ENCODE measurements at regions not wholly inside any gene's neighbourhood (a gene's known extent, or its start where the extent isn't known, plus 50 kb on each side); places are given as distances from the start of the nearest gene placed in this dataset.

DNA sequence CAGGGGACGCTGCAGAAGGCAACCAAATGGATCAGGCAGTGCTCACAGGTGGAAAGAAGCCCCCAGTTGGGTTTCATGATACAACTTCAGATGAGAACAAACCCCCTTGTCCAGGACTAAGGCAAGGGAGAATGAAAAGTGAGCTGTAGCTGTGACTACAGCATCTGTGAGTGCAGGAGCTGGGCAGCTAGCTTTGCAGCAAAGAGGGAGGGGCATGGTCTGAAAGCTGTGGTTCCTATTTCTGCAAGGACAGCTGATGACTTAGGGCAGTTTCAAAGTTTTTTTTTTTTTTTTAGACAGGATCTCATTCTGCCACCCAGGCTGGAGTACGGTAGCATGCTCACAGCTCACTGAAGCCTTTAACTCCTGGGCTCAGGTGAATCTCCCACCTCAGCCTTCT, 1317.4 kb upstream of the DIAPH2 start:
- BruUV-seq (replicated peaks): no TSS peak
- POLR2A ChIA-PET: no interaction called here

DNA sequence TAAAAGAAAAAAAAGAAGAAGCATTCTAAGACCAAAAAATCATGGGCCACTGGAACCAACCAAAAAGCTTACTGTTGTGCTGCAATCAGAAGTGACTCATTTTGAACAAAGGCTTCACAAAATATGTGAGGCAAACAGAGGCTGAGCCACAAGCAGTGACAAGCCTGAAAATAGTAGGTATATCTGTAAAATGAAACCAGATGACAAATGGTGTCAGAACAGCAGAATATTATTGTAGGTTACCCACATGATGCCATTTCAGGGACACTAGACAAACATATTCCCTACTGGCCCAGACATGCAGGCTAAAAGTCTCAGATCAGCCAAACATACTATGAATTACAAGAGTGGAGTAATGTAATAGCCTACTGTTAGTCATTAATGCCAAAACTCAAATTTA, 1301.8 kb upstream of the DIAPH2 start:
- H3K9me3 ChIP-seq (ENCODE audit: low read length): no peaks in the 10 kb centered on the region
- H3K9ac ChIP-seq (ENCODE audit: insufficient read depth, low read depth, low read length): no peak overlapping the region
- H3K4me2 ChIP-seq (ENCODE audit: low read depth, low read length): no peak overlapping the region
- TF ChIP-seq ZNF678 (CRISPR knock-in tag; IDR thresholded peaks at IDR 0.05) (no peak), CBX5 (CRISPR knock-in tag; IDR thresholded peaks at IDR 0.05; ENCODE audit: borderline replicate concordance) (no peak), NR1H2 (CRISPR knock-in tag; IDR thresholded peaks at IDR 0.05; ENCODE audit: borderline replicate concordance, low read depth) (no peak), SMAD9 (CRISPR knock-in tag; IDR thresholded peaks at IDR 0.05) (no peak)
- TF ChIP-seq, protein P1, sequence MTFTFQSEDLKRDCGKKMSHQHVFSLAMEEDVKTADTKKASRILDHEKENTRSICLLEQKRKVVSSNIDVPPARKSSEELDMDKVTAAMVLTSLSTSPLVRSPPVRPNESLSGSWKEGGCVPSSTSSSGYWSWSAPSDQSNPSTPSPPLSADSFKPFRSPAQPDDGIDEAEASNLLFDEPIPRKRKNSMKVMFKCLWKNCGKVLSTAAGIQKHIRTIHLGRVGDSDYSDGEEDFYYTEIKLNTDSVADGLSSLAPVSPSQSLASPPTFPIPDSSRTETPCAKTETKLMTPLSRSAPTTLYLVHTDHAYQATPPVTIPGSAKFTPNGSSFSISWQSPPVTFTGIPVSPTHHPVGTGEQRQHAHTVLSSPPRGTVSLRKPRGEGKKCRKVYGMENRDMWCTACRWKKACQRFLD (CRISPR knock-in tag; IDR thresholded peaks at IDR 0.05; ENCODE audit: borderline replicate concordance): no peak
- POLR2A ChIA-PET: no interaction called here
- H3K79me2 ChIP-seq (ENCODE audit: insufficient read depth, low read length): no peaks in the 10 kb centered on the region
- H3K27ac ChIP-seq (ENCODE audit: extremely low read length, insufficient read depth, low read length): no peak overlapping the region
- FAIRE-seq (no peak), ATAC-seq (no peak), DNase-seq (ENCODE audit: low spot score) (no peak)
- no peaks in the 10 kb centered on the region for H4K20me1 ChIP-seq (ENCODE audit: insufficient read depth, low read length)
- CTCF ChIA-PET (ENCODE audit: low intra/inter-chr PET ratio, low total read pairs): no interaction called here
- no TSS peak for BruUV-seq (replicated peaks)
- no peak overlapping the region for H2AFZ ChIP-seq (ENCODE audit: low read length)
- no peaks in the 10 kb centered on the region for H3K36me3 ChIP-seq (replicated peaks in 1 of 2; ENCODE audit: control insufficient read depth in 1 of 2, insufficient read depth in 2 of 2, low read length in 2 of 2)
- no peaks in the 10 kb centered on the region for H3K27me3 ChIP-seq (ENCODE audit: control insufficient read depth in 1 of 2, insufficient read depth in 2 of 2, low read length in 2 of 2)
- H3K4me1 ChIP-seq (ENCODE audit: insufficient read depth, low read length): no peaks in the 10 kb centered on the region
- no peak overlapping the region for H3K4me3 ChIP-seq (replicated peaks in 1 of 3; ENCODE audit: insufficient read depth in 1 of 3, low read depth in 2 of 3, low read length in 3 of 3)
- in situ Hi-C loops (cut with HindIII; ENCODE audit: extremely low pct_ligation_motif_present, low pct_unique_long_range_greater_than_20kb): no loop called here
- intact Hi-C loops (cut with micrococcal nuclease; ENCODE audit: unreplicated experiment): no loop called here

More for the DNA sequence above, 1317.4 kb upstream of the DIAPH2 start:
- Histone ChIP-seq H3K4me3 (replicated peaks in 1 of 3; ENCODE audit: insufficient read depth in 1 of 3, low read depth in 2 of 3, low read length in 3 of 3) (no peak overlapping the region), H3K36me3 (replicated peaks in 1 of 2; ENCODE audit: control insufficient read depth in 1 of 2, insufficient read depth in 2 of 2, low read length in 2 of 2) (no peaks in the 10 kb centered on the region), H3K9me3 (ENCODE audit: low read length) (no peaks in the 10 kb centered on the region), H2AFZ (ENCODE audit: low read length) (no peak overlapping the region), H3K79me2 (ENCODE audit: insufficient read depth, low read length) (no peaks in the 10 kb centered on the region), H3K4me2 (ENCODE audit: low read depth, low read length) (no peak overlapping the region), H3K27me3 (ENCODE audit: control insufficient read depth in 1 of 2, insufficient read depth in 2 of 2, low read length in 2 of 2) (no peaks in the 10 kb centered on the region), H3K9ac (ENCODE audit: insufficient read depth, low read depth, low read length) (no peak overlapping the region), H3K27ac (ENCODE audit: extremely low read length, insufficient read depth, low read length) (no peak overlapping the region), H3K4me1 (ENCODE audit: insufficient read depth, low read length) (no peaks in the 10 kb centered on the region), H4K20me1 (ENCODE audit: insufficient read depth, low read length) (no peaks in the 10 kb centered on the region)
- 25% methylated on average over 1 of the region's 2 CpGs for WGBS (ENCODE audit: low lambda C conversion rate)
- CTCF ChIA-PET (ENCODE audit: low intra/inter-chr PET ratio, low total read pairs): no interaction called here
- in situ Hi-C loops (cut with HindIII; ENCODE audit: extremely low pct_ligation_motif_present, low pct_unique_long_range_greater_than_20kb) (no loop called here), intact Hi-C loops (cut with micrococcal nuclease; ENCODE audit: unreplicated experiment) (no loop called here)
- ATAC-seq: no peak
- TF ChIP-seq ZNF83 (CRISPR knock-in tag; IDR thresholded peaks at IDR 0.05; ENCODE audit: borderline replicate concordance): no peak
- TF ChIP-seq ZBTB8A (CRISPR knock-in tag; IDR thresholded peaks at IDR 0.05; ENCODE audit: borderline replicate concordance, low read depth): no peak
- no peak for TF ChIP-seq ZNF367 (CRISPR knock-in tag; IDR thresholded peaks at IDR 0.05; ENCODE audit: borderline replicate concordance)
- no peak for TF ChIP-seq NONO (IDR thresholded peaks at IDR 0.05)
- TF ChIP-seq NONO (CRISPR knock-in tag; conservative IDR thresholded peaks at IDR 0.05): no peak
- no peak for TF ChIP-seq FOXC1 (CRISPR knock-in tag; IDR thresholded peaks at IDR 0.05; ENCODE audit: borderline replicate concordance)
- no peak for TF ChIP-seq ZNF776 (CRISPR knock-in tag; IDR thresholded peaks at IDR 0.05)
- no peak for TF ChIP-seq FOXA3 (CRISPR knock-in tag; IDR thresholded peaks at IDR 0.05)
- no peak for TF ChIP-seq THAP11 (CRISPR knock-in tag; IDR thresholded peaks at IDR 0.05)
- no peak for DNase-seq (ENCODE audit: low spot score)
- FAIRE-seq: no peak

Data from HepG2 (cell line).